T-cell (primary cell): ENCODE measurements at regions not wholly inside any gene's neighbourhood (a gene's known extent, or its start where the extent isn't known, plus 50 kb on each side); places are given as distances from the start of the nearest gene placed in this dataset.

ENCODE experiments used
- ATAC-seq, 4 experiments: fragments of 200-7000 bp in 3 of 4; fragments of 150-1000 bp in 1 of 4; cut with Tn5 transposase; replicated peaks in 1 of 4; 1 replicate in 3 of 4; 2 replicates in 1 of 4; pipeline ENCODE4 v1.10.0; 2021; ENCODE audit warnings: moderate library complexity in 3 of 4, mild to moderate bottlenecking in 2 of 4, moderate number of reproducible peaks in 1 of 4
- CTCF ChIA-PET, 2 donors: fragments of 300-600 bp; sonication (Branson Sonifier 250); formaldehyde crosslinking; loops; one replicate each; lab custom pipeline; 2022; ENCODE audit warnings: antibody characterized with exemption in 2 of 2; lab: Charles Lee
- POLR2A ChIA-PET, 2 donors: fragments of 300-600 bp; sonication (Branson Sonifier 250); formaldehyde crosslinking; loops; one replicate each; lab custom pipeline; 2022; ENCODE audit warnings: antibody characterized with exemption in 2 of 2; lab: Charles Lee
- DNase-seq, 35 experiments: peaks; one replicate each; pipeline versions ENCODE4 v3.0.0 to v3.0.0-alpha.2; 2013 to 2023
- H3K27ac ChIP-seq: one replicate; pipeline ENCODE4 v1.5.1; 2013; ENCODE audit warnings: low read length
- H3K27me3 ChIP-seq, 2 experiments: replicated peaks in 1 of 2; 1 replicate in 1 of 2; 2 replicates in 1 of 2; pipeline versions ENCODE4 v1.6.1 to v1.7.0; 2013; ENCODE audit warnings: low read length in 1 of 2, mixed read lengths in 1 of 2; ENCODE audit not compliant: control insufficient read depth in 2 of 2, insufficient read depth in 2 of 2; ENCODE audit errors: extremely low read depth in 1 of 2
- H3K36me3 ChIP-seq, 2 donors: 1 replicate in 1 of 2; 2 replicates in 1 of 2; pipeline versions ENCODE4 v1.6.1 to v1.7.0; 2013; ENCODE audit warnings: low read length in 1 of 2; ENCODE audit not compliant: control insufficient read depth in 2 of 2, insufficient read depth in 1 of 2; ENCODE audit errors: extremely low read depth in 1 of 2
- H3K4me1 ChIP-seq, 2 experiments: 1 replicate in 1 of 2; 2 replicates in 1 of 2; pipeline versions ENCODE4 v1.6.1 to v1.7.0; 2013; ENCODE audit warnings: low read length in 2 of 2, mixed read lengths in 1 of 2; ENCODE audit not compliant: insufficient read depth in 2 of 2, control insufficient read depth in 1 of 2; ENCODE audit errors: extremely low read depth in 1 of 2
- H3K4me3 ChIP-seq, 2 donors: 1 replicate in 1 of 2; 2 replicates in 1 of 2; pipeline versions ENCODE4 v1.5.1 to v1.7.0; 2013; ENCODE audit warnings: mild to moderate bottlenecking in 2 of 2, low read length in 1 of 2, moderate library complexity in 1 of 2; ENCODE audit not compliant: control insufficient read depth in 1 of 2; ENCODE audit errors: extremely low read depth in 1 of 2
- H3K9me3 ChIP-seq: 2 replicates; pipeline ENCODE4 v1.7.0; 2013
- H3K27ac Mint-ChIP-seq, 2 donors: one replicate each; pipeline ENCODE4 v1.8.0; 2020 to 2021; ENCODE audit warnings: mild to moderate bottlenecking in 2 of 2, mixed read lengths in 2 of 2
- H3K27me3 Mint-ChIP-seq, 2 donors: one replicate each; pipeline ENCODE4 v1.8.0; 2021 to 2022; ENCODE audit warnings: mixed read lengths in 2 of 2
- H3K36me3 Mint-ChIP-seq: one replicate; pipeline ENCODE4 v1.8.0; 2021; ENCODE audit warnings: mixed read lengths
- H3K4me1 Mint-ChIP-seq, 3 donors: one replicate each; pipeline ENCODE4 v1.8.0; 2020 to 2022; ENCODE audit warnings: mixed read lengths in 3 of 3, mild to moderate bottlenecking in 1 of 3
- H3K4me3 Mint-ChIP-seq, 3 donors: one replicate each; pipeline ENCODE4 v1.8.0; 2020 to 2022; ENCODE audit warnings: mild to moderate bottlenecking in 3 of 3, mixed read lengths in 3 of 3, moderate library complexity in 3 of 3
- H3K9me3 Mint-ChIP-seq, 3 donors: one replicate each; pipeline ENCODE4 v1.8.0; 2020 to 2022; ENCODE audit warnings: mixed read lengths in 3 of 3
- WGBS: methylation state at CpG from one replicate; pipeline ENCODE4 v1.1.5; 2013; ENCODE audit warnings: missing lambda C conversion rate; ENCODE audit not compliant: insufficient coverage; 5-methylcytosine and 5-hydroxymethylcytosine counted together

- H3K27me3 ChIP-seq, result no peaks in the 10 kb centered on the region
- CTCF ChIA-PET, result no interaction called here
Observed at GRCh38 chr16:6091021-6091420, 993.4 kb upstream of the EEF2KMT start.

GRCh38 chr16:6081320-6081976 is 983.9 kb upstream of the EEF2KMT start:
- Histone ChIP-seq H3K9me3 (no peaks in the 10 kb centered on the region), H3K4me1 (no peaks in the 10 kb centered on the region), H3K36me3 (no peaks in the 10 kb centered on the region), H3K27ac (no peak overlapping the region), H3K27me3 (no peaks in the 10 kb centered on the region), H3K4me3 (no peak overlapping the region)
- ChIA-PET CTCF (no interaction called here), POLR2A (no interaction called here)
- no peaks in the 10 kb centered on the region for H3K27me3 Mint-ChIP-seq
- H3K4me1 Mint-ChIP-seq, result no peaks in the 10 kb centered on the region
- no peak overlapping the region for H3K4me3 Mint-ChIP-seq
- H3K36me3 Mint-ChIP-seq, result no peaks in the 10 kb centered on the region
- WGBS, result 100% methylated on average over 1 of the region's 5 CpGs
- ATAC-seq (no peak), DNase-seq (peak in 1 of 35 experiments; percentile 0)
- peaks cover 7 to 15% (median 10%) of the 10 kb centered on the region in 3 donors for H3K9me3 Mint-ChIP-seq
- no peak overlapping the region for H3K27ac Mint-ChIP-seq

More at GRCh38 chr16:6091021-6091420, 993.4 kb upstream of the EEF2KMT start:
- H3K4me1 ChIP-seq, result no peaks in the 10 kb centered on the region
- no peak overlapping the region for H3K4me3 ChIP-seq
- no peak for ATAC-seq
- no peaks in the 10 kb centered on the region for H3K36me3 Mint-ChIP-seq
- no peaks in the 10 kb centered on the region for H3K9me3 ChIP-seq
- DNase-seq, result no peak
- POLR2A ChIA-PET, result no interaction called here
- no peaks in the 10 kb centered on the region for H3K4me1 Mint-ChIP-seq
- H3K27ac ChIP-seq, result no peak overlapping the region
- 43% methylated on average over 2 of the region's 3 CpGs for WGBS
- no peaks in the 10 kb centered on the region for H3K27me3 Mint-ChIP-seq
- peaks cover 22 to 34% (median 28%) of the 10 kb centered on the region in 3 donors for H3K9me3 Mint-ChIP-seq
- H3K27ac Mint-ChIP-seq, result no peak overlapping the region
- no peaks in the 10 kb centered on the region for H3K36me3 ChIP-seq
- no peak overlapping the region for H3K4me3 Mint-ChIP-seq

- Histone ChIP-seq H3K27ac (no peak overlapping the region), H3K27me3 (no peaks in the 10 kb centered on the region), H3K9me3 (no peaks in the 10 kb centered on the region), H3K36me3 (no peaks in the 10 kb centered on the region), H3K4me3 (no peak overlapping the region), H3K4me1 (no peaks in the 10 kb centered on the region)
- Mint-ChIP-seq H3K9me3 (peaks cover 11 to 16% (median 12%) of the 10 kb centered on the region in 3 donors), H3K36me3 (no peaks in the 10 kb centered on the region), H3K4me3 (no peak overlapping the region), H3K4me1 (no peaks in the 10 kb centered on the region), H3K27me3 (no peaks in the 10 kb centered on the region), H3K27ac (no peak overlapping the region)
- DNase-seq, result no peak
- no peak for ATAC-seq
- 68% methylated on average over 2 of the region's 2 CpGs for WGBS
- CTCF ChIA-PET, result no interaction called here
- POLR2A ChIA-PET, result no interaction called here
Observed at GRCh38 chr16:6076631-6077030, 979.0 kb upstream of the EEF2KMT start.

- Mint-ChIP-seq H3K36me3 (no peaks in the 10 kb centered on the region), H3K4me1 (no peaks in the 10 kb centered on the region), H3K9me3 (peaks cover 6 to 15% (median 13%) of the 10 kb centered on the region in 3 donors), H3K27ac (no peak overlapping the region), H3K4me3 (no peak overlapping the region), H3K27me3 (no peaks in the 10 kb centered on the region)
- ChIA-PET CTCF (no interaction called here), POLR2A (no interaction called here)
- no peaks in the 10 kb centered on the region for H3K9me3 ChIP-seq
- no peaks in the 10 kb centered on the region for H3K36me3 ChIP-seq
- no peak overlapping the region for H3K4me3 ChIP-seq
- no peak overlapping the region for H3K27ac ChIP-seq
- 76% methylated on average over 3 of the region's 4 CpGs for WGBS
- DNase-seq, result no peak
- no peaks in the 10 kb centered on the region for H3K4me1 ChIP-seq
- no peak for ATAC-seq
- no peaks in the 10 kb centered on the region for H3K27me3 ChIP-seq
Observed at GRCh38 chr16:6068063-6068462, 970.5 kb upstream of the EEF2KMT start.

- Mint-ChIP-seq H3K4me3 (no peak overlapping the region), H3K4me1 (no peaks in the 10 kb centered on the region), H3K27ac (no peak overlapping the region), H3K9me3 (peaks cover 1 to 13% (median 10%) of the 10 kb centered on the region in 3 donors), H3K27me3 (no peaks in the 10 kb centered on the region), H3K36me3 (no peaks in the 10 kb centered on the region)
- Histone ChIP-seq H3K27me3 (no peaks in the 10 kb centered on the region), H3K4me1 (no peaks in the 10 kb centered on the region), H3K9me3 (no peaks in the 10 kb centered on the region), H3K27ac (no peak overlapping the region), H3K4me3 (no peak overlapping the region), H3K36me3 (no peaks in the 10 kb centered on the region)
- ChIA-PET CTCF (no interaction called here), POLR2A (no interaction called here)
- 60% methylated on average over 1 of the region's 7 CpGs for WGBS
- ATAC-seq (no peak), DNase-seq (no peak)
Observed at GRCh38 chr16:6066652-6067051, 969.1 kb upstream of the EEF2KMT start.

- no peaks in the 10 kb centered on the region for H3K36me3 Mint-ChIP-seq
- H3K4me3 ChIP-seq, result no peak overlapping the region
- H3K27me3 ChIP-seq, result no peaks in the 10 kb centered on the region
- ATAC-seq (no peak), DNase-seq (no peak)
- no CpG with 5 or more reads among the region's 3 CpGs for WGBS
- no peak overlapping the region for H3K27ac ChIP-seq
- ChIA-PET CTCF (no interaction called here), POLR2A (no interaction called here)
- H3K4me1 Mint-ChIP-seq, result no peaks in the 10 kb centered on the region
- H3K36me3 ChIP-seq, result no peaks in the 10 kb centered on the region
- no peaks in the 10 kb centered on the region for H3K4me1 ChIP-seq
- H3K9me3 Mint-ChIP-seq, result peaks cover 4 to 16% (median 5%) of the 10 kb centered on the region in 3 donors
- H3K27me3 Mint-ChIP-seq, result no peaks in the 10 kb centered on the region
- H3K4me3 Mint-ChIP-seq, result no peak overlapping the region
- no peak overlapping the region for H3K27ac Mint-ChIP-seq
- no peaks in the 10 kb centered on the region for H3K9me3 ChIP-seq
Observed at GRCh38 chr16:6063526-6063925, 965.9 kb upstream of the EEF2KMT start.

- POLR2A ChIA-PET, result no interaction called here
- Mint-ChIP-seq H3K36me3 (no peaks in the 10 kb centered on the region), H3K9me3 (peaks cover 0 to 24% (median 5%) of the 10 kb centered on the region in 3 donors)
Observed at GRCh38 chr16:6059671-6060070, 962.1 kb upstream of the EEF2KMT start.

More at GRCh38 chr16:6059671-6060070, 962.1 kb upstream of the EEF2KMT start:
- no peak overlapping the region for H3K27ac Mint-ChIP-seq
- no peak for DNase-seq
- Histone ChIP-seq H3K9me3 (no peaks in the 10 kb centered on the region), H3K27ac (no peak overlapping the region), H3K4me1 (no peaks in the 10 kb centered on the region), H3K36me3 (no peaks in the 10 kb centered on the region), H3K4me3 (no peak overlapping the region), H3K27me3 (no peaks in the 10 kb centered on the region)
- ATAC-seq, result no peak
- H3K27me3 Mint-ChIP-seq, result no peaks in the 10 kb centered on the region
- H3K4me3 Mint-ChIP-seq, result no peak overlapping the region
- H3K4me1 Mint-ChIP-seq, result no peaks in the 10 kb centered on the region
- CTCF ChIA-PET, result no interaction called here
